ENCODE measurements at regions not wholly inside any gene's neighbourhood (a gene's known extent, or its start where the extent isn't known, plus 50 kb on each side); places are given as distances from the start of the nearest gene placed in this dataset.

DNA sequence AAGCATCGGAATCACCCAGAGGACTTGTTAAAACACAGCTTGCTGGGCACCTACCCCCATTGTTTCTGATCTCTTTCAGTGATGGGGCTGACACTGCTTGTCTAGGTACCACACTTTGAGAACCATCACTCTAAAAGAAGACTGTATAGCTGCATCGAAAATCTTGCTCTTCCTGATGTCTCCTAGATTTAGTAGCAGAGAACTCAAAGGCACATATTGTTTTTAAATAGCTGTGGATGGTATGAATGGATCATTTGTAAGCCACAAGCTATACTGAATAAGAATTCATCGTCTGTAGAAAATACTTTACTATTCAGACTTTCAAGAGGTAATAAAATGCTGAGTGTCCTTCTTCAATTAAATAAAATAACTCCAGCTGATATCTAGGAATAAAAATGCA lies 405.4 kb downstream of the ANKRD50 start:
- H3K4me3 ChIP-seq, result no peak overlapping the region
- TF ChIP-seq POLR2A (IDR thresholded peaks at IDR 0.05) (no peak), CTCF (IDR thresholded peaks at IDR 0.05) (no peak)
- H3K9me3 ChIP-seq, result no peaks in the 10 kb centered on the region
- no peaks in the 10 kb centered on the region for H3K4me1 ChIP-seq
- H3K27me3 ChIP-seq, result no peaks in the 10 kb centered on the region
- DNase-seq, result no peak
- H3K36me3 ChIP-seq, result no peaks in the 10 kb centered on the region
- H3K27ac ChIP-seq, result no peak overlapping the region

GRCh38 chr4:124318292-124318691 lies 394.2 kb downstream of the ANKRD50 start:
- DNase-seq, result no peak
- Histone ChIP-seq H3K9me3 (no peaks in the 10 kb centered on the region), H3K4me3 (no peak overlapping the region), H3K36me3 (no peaks in the 10 kb centered on the region), H3K27me3 (no peaks in the 10 kb centered on the region), H3K27ac (no peak overlapping the region), H3K4me1 (no peaks in the 10 kb centered on the region)
- TF ChIP-seq CTCF (IDR thresholded peaks at IDR 0.05), result no peak
- no peak for TF ChIP-seq POLR2A (IDR thresholded peaks at IDR 0.05)

GRCh38 chr4:124321364-124321763 lies 391.2 kb downstream of the ANKRD50 start:
- Histone ChIP-seq H3K27me3 (no peaks in the 10 kb centered on the region), H3K4me1 (no peaks in the 10 kb centered on the region), H3K36me3 (no peaks in the 10 kb centered on the region), H3K9me3 (no peaks in the 10 kb centered on the region), H3K27ac (no peak overlapping the region), H3K4me3 (no peak overlapping the region)
- DNase-seq, result no peak
- TF ChIP-seq POLR2A (IDR thresholded peaks at IDR 0.05) (no peak), CTCF (IDR thresholded peaks at IDR 0.05) (no peak)

DNA sequence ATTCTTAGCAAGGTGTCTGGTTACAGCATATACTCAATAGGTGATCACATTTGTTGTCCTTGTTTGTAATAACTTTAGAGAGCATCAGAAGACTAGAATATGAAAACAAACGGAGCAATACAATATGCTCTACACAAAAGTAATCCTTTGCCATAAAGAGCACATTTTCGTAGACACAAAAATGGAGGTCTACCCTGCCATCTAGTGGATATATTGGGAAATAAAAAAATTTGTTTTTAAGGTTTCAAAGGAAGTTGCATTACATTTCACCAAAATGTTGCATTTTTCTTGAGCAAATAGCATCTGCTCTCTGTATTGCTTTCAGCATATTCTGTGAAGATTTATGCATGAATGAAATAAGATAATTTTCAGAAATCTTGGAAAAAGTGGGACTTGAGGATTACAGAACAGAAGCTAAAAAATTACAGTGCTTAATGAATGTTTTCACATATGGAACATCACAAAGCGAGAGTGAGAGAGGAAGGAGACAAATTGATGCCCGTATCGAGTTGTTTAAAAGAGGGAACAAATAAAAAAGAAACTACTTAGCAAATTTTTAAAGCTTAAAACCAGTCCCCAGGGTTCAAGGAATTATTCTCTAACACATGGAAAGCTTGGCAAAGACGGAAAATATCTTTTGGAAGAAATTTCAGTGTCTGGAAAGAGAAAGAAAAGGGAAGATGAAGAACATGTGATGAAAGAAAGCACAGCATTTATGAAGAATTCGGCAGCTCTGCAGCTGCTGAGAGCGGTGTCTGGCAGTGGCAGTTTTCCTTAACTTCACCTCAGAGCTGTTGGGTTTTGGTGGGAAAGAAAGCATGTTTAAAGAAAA lies 390.1 kb downstream of the ANKRD50 start:
- Histone ChIP-seq H3K4me3 (no peak overlapping the region), H3K27ac (no peak overlapping the region), H3K27me3 (no peaks in the 10 kb centered on the region), H3K4me1 (no peaks in the 10 kb centered on the region), H3K9me3 (no peaks in the 10 kb centered on the region), H3K36me3 (no peaks in the 10 kb centered on the region)
- no peak for DNase-seq
- TF ChIP-seq POLR2A (IDR thresholded peaks at IDR 0.05), result no peak
- peak in 5 of 6 experiments; percentile 50 to 67 (median 56) for TF ChIP-seq CTCF (IDR thresholded peaks at IDR 0.05)

- DNase-seq, result no peak
- Histone ChIP-seq H3K27me3 (no peaks in the 10 kb centered on the region), H3K27ac (no peak overlapping the region), H3K9me3 (no peaks in the 10 kb centered on the region), H3K4me1 (no peaks in the 10 kb centered on the region), H3K36me3 (no peaks in the 10 kb centered on the region), H3K4me3 (no peak overlapping the region)
- TF ChIP-seq POLR2A (IDR thresholded peaks at IDR 0.05), result no peak
- no peak for TF ChIP-seq CTCF (IDR thresholded peaks at IDR 0.05)
These were observed 386.8 kb downstream of the ANKRD50 start for GRCh38 chr4:124325690-124326089.
